ENCODE measurements at regions not wholly inside any gene's neighbourhood (a gene's known extent, or its start where the extent isn't known, plus 50 kb on each side); places are given as distances from the start of the nearest gene placed in this dataset.

DNA sequence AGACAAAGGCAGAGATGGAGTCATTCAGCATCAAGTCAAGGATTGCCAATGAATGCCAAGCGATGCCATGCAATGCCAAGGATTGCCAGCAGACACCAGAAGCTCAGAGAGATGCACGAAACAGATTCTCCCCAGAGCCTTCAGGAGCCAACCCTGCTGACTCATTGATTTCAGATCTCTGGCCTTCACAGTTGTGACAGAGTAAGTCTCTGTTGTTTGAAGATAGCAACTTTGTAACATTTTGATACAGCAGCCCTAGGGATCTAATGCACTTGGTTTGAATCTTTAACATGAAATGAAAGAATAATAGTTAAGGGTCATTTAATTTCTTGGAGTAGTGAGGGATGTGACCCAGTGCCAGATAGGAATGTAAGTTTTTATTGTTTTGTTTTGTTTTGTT is 287.4 kb upstream of the RUNX1 start:
- no peak overlapping the region for H3K4me3 ChIP-seq (replicated peaks in 1 of 3; ENCODE audit: insufficient read depth in 1 of 3, low read depth in 1 of 3, low read length in 3 of 3)
- FAIRE-seq (no peak), DNase-seq (ENCODE audit: low read depth, low spot score) (no peak)
- H4K20me1 ChIP-seq (replicated peaks; ENCODE audit: control insufficient read depth, extremely low read depth, insufficient read depth, low read length), result no peaks in the 10 kb centered on the region
- no peaks in the 10 kb centered on the region for H3K79me2 ChIP-seq (ENCODE audit: control insufficient read depth, insufficient read depth, low read length)
- intact Hi-C loops (cut with micrococcal nuclease), result no loop called here
- H3K9me3 ChIP-seq (replicated peaks; ENCODE audit: control insufficient read depth, insufficient read depth, low read length), result no peaks in the 10 kb centered on the region
- no peak overlapping the region for H3K27ac ChIP-seq (ENCODE audit: insufficient read depth, low read depth, low read length)
- TF ChIP-seq POLR2A (IDR thresholded peaks at IDR 0.05; ENCODE audit: low read depth, low read length) (no peak), GATA2 (IDR thresholded peaks at IDR 0.05; ENCODE audit: insufficient read depth, insufficient read length, low read depth, low read length) (no peak), POLR2AphosphoS5 (IDR thresholded peaks at IDR 0.05; ENCODE audit: insufficient read depth, low read depth, low read length) (no peak), EZH2 (IDR thresholded peaks at IDR 0.05; ENCODE audit: borderline replicate concordance, low read depth, low read length, severe bottlenecking) (no peak), CTCF (IDR thresholded peaks at IDR 0.05; ENCODE audit: extremely low read depth in 1 of 2, insufficient read depth in 1 of 2, low read depth in 1 of 2, low read length in 2 of 2) (no peak), FOS (IDR thresholded peaks at IDR 0.05; ENCODE audit: borderline replicate concordance, insufficient read depth, low read length) (no peak), MYC (IDR thresholded peaks at IDR 0.05; ENCODE audit: low read depth, low read length) (no peak)
- ChIA-PET POLR2A (no interaction called here), CTCF (interaction anchor here (0.9 kb wide), 1 partner anchor 19 kb away, joined by 3 read pairs; no protein-coding TSS in a partner anchor)
- no peak overlapping the region for H3K9ac ChIP-seq (replicated peaks; ENCODE audit: extremely low read depth, insufficient read depth, low read length)
- no peaks in the 10 kb centered on the region for H3K4me1 ChIP-seq (ENCODE audit: control insufficient read depth, extremely low read depth, insufficient read depth, low read length)
- dilution Hi-C loops (cut with MboI; ENCODE audit: extremely low pct_ligation_motif_present, low sequenced_read_pairs), result no loop called here
- no peak overlapping the region for H3K4me2 ChIP-seq (ENCODE audit: insufficient read depth, low read length)
- no peak overlapping the region for H2AFZ ChIP-seq (ENCODE audit: low read depth, low read length)
- H3K9me1 ChIP-seq (replicated peaks; ENCODE audit: control insufficient read depth, extremely low read depth, insufficient read depth, low read length), result no peaks in the 10 kb centered on the region
- BruUV-seq (replicated peaks), result no TSS peak
- no peaks in the 10 kb centered on the region for H3K36me3 ChIP-seq (ENCODE audit: control insufficient read depth in 2 of 2, extremely low read depth in 1 of 2, insufficient read depth in 2 of 2, low read length in 2 of 2)
- H3K27me3 ChIP-seq (ENCODE audit: control insufficient read depth in 2 of 2, insufficient read depth in 2 of 2, low read length in 2 of 2), result no peaks in the 10 kb centered on the region

All from endothelial cell of umbilical vein (primary cell).